ENCODE measurements at regions not wholly inside any gene's neighbourhood (a gene's known extent, or its start where the extent isn't known, plus 50 kb on each side); places are given as distances from the start of the nearest gene placed in this dataset.

GRCh38 chr3:187951452-187952190 is 202.3 kb upstream of the LPP start:
- TF ChIP-seq, protein P1, sequence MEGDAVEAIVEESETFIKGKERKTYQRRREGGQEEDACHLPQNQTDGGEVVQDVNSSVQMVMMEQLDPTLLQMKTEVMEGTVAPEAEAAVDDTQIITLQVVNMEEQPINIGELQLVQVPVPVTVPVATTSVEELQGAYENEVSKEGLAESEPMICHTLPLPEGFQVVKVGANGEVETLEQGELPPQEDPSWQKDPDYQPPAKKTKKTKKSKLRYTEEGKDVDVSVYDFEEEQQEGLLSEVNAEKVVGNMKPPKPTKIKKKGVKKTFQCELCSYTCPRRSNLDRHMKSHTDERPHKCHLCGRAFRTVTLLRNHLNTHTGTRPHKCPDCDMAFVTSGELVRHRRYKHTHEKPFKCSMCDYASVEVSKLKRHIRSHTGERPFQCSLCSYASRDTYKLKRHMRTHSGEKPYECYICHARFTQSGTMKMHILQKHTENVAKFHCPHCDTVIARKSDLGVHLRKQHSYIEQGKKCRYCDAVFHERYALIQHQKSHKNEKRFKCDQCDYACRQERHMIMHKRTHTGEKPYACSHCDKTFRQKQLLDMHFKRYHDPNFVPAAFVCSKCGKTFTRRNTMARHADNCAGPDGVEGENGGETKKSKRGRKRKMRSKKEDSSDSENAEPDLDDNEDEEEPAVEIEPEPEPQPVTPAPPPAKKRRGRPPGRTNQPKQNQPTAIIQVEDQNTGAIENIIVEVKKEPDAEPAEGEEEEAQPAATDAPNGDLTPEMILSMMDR (IDR thresholded peaks at IDR 0.05 in 4 of 5, conservative IDR thresholded peaks at IDR 0.05 in 1 of 5) = no peak
- no peak for TF ChIP-seq POLR2A (IDR thresholded peaks at IDR 0.05)

Data from gastrocnemius medialis (tissue), 4 donors.